ENCODE measurements at regions not wholly inside any gene's neighbourhood (a gene's known extent, or its start where the extent isn't known, plus 50 kb on each side); places are given as distances from the start of the nearest gene placed in this dataset.

DNA sequence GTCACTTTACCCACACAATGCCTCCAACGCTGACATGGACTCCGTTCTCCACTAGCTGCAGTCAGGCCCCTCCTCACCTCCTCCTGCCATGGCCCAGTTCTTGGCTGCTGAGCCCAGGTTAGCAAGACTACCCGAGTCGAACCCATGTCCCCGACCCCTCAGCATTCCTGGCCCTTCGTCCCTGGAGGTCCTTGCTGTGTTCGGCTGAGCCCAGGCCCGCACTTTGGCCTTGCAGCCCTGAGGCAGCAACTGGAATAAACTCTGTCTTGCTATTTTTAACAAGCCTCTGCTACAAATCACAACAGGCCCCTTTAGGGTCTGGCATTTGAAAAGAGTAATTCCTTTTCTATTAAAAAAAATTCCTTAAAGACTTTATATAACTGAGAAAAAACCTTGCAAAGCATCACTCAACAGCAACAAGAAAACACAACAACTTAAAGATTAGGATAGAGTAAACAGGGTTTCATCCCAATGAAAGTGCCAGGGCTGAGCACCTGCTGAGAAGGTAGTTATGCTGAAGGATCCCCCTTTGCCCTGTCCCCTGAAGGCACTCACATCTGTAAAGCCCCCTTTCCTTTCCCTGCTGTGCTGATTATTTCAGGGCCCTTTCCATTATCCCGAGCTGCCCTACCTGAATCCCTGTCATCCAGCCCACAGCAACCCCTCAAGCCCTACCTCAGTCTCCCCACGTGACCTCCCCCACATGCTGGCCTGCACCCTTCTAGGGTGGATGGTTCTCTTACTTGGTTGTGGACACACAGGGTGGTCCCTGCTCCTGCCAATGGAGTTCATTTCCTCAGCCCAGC lies 120.0 kb upstream of the SNTG2 start:
- DNase-seq (ENCODE audit: low read depth), result no peak

DNA sequence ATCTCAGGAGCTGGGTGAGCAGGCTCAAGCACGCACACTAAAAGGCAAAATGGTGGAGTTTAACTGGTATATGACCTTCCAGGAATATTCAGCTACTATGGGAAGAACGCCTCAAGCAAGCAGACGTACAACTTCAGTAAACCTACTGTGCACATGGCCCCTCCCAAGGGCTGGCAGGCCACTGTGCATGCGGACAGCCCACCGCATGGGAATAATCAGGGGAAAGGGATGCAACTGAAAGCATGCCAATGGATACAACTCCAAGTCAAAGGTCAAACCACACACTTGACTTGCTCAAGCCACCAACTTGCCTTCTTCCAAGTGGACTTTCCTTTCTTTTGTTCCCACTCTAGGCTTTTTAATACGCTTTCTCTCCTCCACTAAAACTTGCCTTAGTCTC lies 121.6 kb upstream of the SNTG2 start:
- no peak for DNase-seq (ENCODE audit: low read depth)

DNA sequence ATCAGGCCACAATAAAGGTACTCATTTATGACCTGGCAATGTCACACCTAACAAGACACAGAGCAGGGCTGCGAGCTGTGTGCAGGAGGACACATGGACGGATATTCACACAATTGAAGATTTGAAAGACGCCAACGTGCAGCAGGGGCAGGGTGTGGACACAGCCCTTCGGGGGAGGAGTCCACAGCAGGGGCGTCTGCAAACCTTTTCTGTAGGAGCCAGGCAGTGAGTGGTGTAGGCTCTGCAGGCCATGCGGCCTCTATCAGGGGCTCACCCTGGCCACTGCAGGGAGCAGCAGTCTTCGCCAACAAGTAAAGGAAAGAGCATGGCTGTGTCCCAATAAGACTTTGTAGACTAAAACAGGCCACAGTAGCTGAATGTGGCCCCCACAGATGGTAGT lies 125.7 kb upstream of the SNTG2 start:
- DNase-seq (ENCODE audit: low read depth), result no peak

DNA sequence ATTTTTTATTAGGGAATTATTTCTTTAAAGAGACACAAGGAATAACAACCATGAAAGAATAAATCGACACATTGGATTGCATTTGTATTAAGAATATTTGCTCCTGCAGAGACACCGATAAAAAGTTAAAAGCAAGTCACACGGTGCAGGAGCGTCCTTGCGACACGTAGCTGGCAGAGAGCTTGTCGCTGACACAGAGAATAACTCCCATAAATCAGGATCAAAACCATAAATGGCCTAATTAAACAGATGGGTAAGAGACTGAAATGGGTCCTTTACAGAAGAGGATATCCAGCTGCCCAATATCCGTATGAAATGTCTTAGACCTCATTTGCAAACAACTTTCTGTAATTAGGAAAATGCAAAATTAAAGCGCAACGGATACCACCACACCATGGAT lies 126.1 kb upstream of the SNTG2 start:
- DNase-seq (ENCODE audit: low read depth), result no peak

DNA sequence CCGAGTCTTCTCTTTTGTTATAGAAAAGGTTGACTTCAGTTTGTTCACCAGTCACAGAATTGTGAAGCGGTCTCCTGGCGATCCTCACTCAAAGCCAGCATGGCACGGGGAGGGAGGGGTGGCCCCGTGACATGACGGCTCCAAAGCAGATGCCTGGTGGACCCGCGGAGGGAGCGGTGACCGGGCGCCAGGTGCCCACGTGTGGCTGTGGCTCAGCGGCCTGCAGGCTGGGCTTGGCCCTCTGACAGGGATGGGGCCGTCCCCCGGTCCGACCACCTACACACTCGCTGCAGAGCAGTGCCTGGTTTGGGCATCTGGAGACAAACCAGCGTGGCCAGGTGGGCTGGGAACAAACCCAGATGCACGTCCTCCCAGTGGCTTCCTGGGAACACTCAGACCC lies 129.1 kb upstream of the SNTG2 start:
- no peak for DNase-seq (ENCODE audit: low read depth)

DNA sequence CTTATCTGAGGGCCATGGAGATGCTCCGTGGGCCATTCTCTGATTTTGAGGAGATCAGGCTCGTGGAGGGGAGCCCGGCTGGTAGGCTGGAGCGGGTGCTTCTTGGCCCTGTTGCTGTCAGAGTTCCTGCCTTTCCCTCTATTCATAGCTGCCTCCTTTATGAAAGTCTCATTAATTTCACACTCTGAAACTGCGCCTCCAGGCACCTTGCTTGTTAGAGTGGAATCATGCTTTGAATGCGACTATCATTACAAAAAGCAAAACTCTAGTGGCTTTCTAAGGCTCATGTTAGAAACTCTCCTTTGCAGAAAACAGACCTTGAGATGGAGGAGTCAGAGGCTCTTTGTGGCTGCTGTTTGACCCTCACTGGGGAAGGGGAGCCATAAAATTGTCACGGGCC lies 131.0 kb upstream of the SNTG2 start:
- DNase-seq (ENCODE audit: low read depth), result no peak

DNA sequence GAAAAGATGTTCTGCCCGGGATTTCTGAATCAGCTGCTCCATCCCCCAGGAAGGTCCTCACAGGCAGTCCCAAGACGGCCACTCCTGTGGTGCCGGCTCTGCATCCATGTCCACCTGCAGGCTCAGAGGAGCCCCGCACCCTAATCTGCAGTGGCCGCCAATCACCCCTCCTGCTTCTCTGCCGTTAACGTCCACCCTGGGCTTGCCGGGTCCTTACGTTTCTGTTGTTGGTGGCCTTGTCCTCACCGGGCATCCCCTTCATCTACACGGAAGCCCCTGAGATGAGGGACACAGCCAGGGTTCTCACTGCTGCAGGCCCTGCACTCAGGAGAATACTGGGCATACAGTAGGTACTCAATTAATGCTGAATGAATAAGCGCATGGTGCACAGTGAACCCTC lies 131.5 kb upstream of the SNTG2 start:
- no peak for DNase-seq (ENCODE audit: low read depth)

DNA sequence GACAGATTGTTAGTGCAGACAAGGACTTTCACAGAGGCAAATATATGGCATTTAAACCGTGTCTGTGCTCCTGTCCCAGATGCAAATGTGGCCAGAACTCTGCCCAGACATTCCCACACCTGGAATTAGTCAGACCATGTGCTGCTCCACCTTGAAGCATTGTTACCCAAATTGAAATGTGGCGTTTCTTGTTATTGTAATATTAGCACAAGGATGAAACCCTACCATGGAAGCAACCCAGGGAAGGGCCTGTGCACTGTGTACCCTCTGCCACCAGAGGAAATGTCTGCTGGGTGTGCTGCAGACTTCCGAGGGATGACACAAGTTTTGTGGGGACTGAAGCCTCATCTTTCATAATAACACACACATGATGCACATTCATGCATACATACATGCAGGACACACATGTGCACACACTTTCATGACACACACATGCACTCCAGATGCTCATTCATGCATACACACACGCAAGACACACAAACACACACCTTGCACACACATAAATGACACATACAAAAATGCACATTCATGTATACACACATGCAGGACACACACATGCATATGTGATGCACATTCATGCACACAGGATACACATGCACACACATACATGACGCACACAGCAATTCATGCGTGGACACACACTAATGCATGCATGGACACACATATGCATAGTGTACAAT lies 133.2 kb upstream of the SNTG2 start:
- DNase-seq (ENCODE audit: low read depth), result no peak

DNA sequence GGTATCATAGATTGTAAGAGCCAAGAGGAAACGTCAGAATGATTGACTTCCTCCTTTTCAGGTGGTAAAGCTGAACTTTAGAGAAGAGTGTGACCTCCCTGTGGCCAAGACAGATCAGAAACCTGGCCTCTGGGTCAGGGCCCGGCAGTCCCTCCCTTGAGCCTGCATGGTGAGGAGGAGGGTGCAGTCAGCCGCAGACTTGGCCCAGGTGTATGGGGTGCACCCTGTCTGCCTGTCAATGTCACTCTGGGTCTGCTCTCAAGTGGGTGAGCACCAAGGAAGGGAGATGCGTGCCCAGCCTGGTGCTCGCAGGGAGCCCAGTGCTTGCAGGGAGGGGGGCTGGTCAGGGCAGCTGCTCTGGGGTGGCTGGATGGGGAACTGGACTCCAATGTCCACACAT lies 134.4 kb upstream of the SNTG2 start:
- no peak for DNase-seq (ENCODE audit: low read depth)

DNA sequence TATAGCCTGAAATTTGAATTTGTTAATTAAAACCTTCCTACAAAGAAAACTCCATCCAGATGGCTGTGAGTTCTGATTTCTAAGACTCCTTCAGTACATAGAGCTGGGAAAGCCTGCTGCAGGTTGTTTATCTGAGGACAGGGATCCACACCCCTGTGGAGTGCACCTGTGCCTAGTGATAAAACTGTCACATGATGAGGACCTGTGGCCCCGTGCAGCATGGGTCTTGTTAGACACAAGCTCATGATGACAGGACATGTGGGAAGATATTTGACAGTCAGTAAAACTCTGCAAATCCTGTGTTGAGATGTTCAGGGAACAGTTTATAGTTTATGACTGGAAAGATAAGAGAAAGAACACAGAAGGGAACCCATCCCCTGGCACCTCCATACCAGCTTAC lies 133.2 kb upstream of the TMEM18 start:
- DNase-seq (ENCODE audit: low read depth), result no peak

DNA sequence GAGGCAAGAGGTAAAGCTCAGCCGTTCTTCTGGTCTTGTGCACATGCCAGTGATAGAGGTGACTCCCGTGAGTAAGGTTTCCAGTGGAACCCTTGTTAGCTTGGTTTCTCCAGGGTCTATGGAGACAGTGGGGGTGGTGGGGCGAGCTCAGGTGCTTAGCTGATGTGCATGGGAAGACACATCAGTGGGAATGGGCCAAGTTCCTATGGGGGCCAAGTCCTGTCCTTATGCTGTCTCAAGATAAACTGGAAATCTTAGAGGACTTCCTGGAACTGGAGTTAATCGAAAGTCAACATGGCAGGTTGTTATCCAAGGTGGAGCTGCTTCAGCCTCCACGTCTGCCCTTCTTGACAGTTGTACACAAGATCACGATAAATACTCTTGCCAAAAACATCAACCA lies 130.1 kb upstream of the TMEM18 start:
- no peak for DNase-seq (ENCODE audit: low read depth)

DNA sequence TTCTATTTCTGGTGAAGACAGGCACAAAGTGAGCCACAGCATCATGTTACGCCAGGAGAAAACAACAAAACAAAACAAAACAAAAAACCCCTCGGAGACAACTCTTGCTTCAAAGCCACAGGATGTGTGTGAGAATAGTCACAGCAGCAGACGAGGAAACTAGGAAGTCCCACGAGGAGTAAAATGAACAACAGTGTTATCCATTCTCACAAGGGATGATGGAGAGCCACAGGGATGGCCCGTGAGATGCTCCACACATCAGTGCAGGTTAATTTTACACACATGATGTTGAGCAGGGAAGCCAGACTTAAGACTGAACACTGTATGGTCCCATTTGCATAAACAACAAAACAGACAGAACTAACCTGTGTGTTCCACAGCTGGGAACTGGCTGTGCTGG lies 128.5 kb upstream of the TMEM18 start:
- no peak for DNase-seq (ENCODE audit: low read depth)

DNA sequence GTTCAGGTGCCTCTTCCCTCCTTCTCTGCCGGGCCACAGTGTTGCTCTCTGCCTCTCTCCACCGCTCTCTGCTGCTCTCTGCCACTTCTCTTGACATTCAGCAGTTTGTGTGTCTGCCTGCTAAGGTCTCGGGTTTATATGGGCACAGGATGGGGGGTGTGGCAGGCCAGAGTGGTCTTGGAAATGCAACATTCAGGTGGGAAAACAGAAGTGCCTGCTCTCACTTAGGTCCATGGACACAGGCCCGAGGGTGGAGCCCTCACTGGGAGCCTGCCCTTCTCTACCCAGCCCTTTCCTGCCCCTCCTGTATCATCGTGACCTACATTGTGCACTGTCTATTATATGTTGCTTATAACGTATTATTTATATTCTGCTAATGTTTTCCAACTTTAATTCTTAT lies 120.8 kb upstream of the TMEM18 start:
- DNase-seq (ENCODE audit: low read depth), result no peak

DNA sequence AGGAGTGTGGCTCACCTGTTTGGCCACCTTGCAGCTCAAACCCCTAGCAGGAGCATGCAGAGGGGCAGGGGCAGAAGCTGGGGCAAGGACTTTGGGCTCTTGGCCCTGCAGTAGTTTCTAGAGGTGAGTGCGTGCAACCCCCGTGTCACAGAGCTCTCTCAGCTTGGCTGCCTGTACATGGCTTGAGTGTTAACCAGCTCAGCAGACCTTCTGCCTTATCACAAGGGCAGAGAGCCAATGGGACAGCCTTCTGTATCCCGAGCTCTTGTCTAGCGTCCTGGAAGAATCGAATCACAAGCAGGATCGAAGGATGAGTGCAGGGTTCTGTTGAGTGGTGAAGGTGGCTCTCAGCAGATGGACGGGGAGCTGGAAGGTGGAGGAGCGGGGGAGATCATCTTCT lies 120.3 kb upstream of the TMEM18 start:
- DNase-seq (ENCODE audit: low read depth), result no peak

DNA sequence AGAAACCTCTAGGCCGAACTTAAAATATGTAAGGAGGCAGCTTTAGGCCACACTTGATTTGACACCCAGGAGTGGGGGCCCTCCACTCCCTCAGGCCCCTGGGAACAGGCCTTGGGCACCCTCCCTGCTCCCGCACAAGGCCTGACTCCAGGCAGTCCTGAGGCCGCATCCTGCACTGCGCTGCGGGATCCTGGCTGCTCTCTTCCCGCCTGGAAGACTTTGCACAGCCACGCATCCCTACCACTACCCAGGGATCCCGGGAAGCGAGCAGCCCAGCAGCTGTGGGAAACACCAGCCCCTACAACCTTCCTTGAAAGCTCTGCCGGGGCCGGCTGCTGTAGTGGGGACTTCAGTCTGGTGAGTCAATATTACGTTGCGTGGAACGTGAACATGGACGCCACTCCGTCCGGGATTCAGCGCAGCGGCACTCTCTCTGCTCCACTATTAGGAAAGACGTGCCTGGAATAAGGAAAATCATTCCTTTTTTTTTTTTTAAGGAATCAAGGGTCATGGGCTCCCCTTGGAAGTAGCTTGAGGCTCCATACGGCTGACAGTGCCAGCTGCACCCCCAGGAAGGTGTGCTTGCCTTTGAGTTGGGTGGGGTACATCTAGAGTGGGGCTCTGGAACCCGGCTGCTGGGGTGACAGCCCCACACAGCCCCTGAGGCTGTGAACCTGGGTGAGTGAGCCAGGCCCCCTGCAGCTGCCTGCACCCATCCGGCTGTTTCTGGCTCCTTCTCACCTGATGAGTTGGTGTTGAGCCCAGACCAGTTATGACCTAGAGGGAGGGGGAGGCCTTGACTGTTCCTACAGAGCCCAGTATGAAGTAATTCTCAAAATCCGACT lies 119.2 kb upstream of the TMEM18 start:
- DNase-seq (ENCODE audit: low read depth), result no peak

DNA sequence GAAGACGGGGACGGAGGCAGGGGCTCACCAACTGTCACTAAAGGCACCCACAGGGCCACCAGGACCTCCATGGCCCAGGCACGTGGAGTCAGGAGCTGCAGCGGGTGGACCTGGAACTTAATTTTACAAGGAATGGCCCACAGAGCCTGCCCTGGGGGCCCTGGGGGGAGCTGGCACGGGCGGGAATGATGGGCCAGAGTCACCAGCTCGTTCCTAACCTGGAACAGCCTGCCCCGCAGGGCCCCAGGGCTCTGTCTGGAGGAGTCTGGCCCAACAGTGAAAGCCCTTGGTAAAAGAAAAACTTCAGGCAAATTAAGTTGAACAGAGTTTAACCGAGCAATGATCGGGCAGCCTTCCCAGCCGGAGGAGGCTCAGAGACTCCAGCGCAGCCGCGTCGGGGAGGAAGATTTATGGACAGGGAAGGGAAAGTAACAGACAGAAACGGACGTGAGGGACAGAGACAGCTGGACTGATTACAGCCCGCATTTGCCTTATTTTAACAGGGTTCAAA lies 118.4 kb upstream of the TMEM18 start:
- DNase-seq (ENCODE audit: low read depth), result no peak

DNA sequence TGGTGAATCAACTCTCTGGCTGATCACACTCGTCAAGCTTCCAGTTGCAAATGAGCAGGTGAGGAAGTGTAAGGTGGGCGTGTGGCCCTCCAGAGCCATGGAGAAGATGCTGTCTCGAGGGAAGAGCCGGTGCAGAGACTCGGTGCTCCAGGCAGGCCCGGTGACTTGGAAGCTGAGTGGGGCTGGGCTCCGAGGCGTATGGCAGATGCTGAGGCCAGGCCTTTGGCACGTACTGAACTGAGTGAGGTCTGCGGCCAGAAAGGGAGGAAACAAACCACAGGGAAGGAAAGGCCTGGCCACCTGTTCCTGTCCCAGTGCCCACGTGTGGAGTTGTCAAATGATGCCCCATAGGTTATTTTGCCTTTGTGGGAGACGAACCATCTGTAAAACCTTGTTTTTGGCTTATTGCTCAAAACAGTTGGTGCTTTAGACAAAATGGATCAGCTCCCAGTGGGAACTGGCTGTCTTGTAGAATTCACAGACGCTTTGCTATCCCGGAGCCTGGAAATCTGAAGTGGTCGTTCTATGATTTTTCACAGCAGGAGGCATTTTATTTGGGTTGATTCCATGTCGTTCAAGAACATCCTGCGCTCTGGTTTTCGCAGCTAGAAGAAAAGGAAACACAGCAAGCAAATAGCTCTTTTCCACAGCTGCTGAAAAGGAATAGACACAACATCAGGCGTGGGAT lies 117.5 kb upstream of the TMEM18 start:
- no peak for DNase-seq (ENCODE audit: low read depth)

DNA sequence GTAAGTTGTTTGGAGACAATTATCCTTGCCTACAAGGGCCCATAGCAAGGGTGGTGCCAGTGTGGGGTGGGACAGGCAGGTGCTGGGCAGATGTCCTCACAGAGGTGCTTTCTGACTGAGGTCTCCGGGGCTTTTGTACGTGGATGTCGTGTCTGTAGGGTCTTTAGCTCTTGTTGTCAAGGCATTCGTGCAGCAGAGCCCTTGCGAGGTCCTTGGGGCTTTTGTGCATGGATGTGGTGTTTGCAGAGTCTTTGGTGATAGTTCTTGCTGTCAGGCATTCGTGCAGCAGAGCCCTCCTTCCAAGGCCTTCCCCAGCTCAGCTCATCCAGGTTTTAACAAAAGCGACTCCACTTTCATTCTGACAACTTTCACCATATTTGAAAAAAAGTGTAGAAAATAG lies 116.0 kb upstream of the TMEM18 start:
- DNase-seq (ENCODE audit: low read depth), result no peak

DNA sequence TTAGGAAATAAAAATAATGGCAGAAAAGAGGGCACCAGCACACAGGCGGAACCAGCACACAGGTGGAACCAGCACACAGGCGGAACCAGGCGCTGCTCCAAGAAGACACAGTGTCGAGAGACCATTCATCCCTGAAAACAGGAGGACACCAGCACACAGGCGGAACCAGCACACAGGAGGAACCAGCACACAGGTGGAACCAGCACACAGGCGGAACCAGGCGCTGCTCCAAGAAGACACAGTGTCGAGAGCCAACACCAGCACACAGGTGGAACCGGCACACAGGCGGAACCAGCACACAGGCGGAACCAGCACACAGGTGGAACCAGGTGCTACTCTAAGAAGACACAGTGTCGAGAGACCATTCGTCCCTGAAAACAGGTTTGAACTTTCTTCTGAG lies 115.5 kb upstream of the TMEM18 start:
- DNase-seq (ENCODE audit: low read depth), result no peak

DNA sequence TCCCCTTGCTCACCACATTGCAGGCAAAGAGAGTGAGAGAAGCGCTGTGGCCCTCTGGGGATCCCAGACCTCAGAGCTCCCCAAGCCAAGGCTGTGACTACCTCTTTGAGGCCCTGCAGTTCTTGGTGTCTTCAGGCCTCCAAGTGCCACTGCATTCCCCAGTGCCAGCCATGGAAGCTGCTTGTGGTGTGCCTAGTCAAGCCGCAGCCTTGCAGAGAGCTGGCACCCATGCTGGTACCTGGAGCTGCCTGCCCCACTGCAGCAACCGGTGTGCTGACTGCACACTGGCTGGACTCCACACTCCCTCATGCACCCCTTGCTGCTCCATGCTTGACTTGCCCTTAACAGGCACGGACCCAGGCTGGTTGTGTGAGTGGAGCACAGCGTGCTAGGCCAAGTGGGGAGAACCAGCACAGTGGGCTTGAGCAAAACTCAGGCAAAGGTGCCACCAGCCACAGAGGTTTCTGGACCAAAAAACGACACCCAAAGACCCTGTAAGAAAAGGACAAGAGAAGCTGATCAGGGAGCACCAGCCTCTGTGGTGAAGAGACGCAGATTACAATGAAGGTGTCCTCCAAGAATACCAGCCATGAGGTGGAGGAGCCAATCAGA lies 113.5 kb upstream of the TMEM18 start:
- no peak for DNase-seq (ENCODE audit: low read depth)

DNA sequence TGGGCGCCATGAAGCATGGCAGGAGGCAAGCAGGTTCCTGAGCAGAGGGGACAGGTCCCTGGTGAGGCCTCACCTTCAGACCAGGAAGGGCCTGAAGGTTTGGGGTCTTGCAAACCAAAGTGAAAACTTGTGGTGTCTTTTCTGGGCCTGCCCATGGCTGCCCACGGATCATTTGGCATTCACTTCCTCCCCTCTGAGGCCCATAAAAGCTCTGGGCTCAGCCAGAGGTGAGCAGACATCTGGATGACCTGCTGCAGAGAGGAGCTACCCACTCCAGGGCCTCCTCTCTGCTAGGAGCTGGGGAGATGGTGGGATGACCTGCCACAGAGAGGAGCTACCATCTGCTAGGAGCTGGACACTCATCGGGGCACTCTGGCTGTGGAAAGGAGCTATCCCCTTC lies 112.9 kb upstream of the TMEM18 start:
- DNase-seq (ENCODE audit: low read depth), result no peak

DNA sequence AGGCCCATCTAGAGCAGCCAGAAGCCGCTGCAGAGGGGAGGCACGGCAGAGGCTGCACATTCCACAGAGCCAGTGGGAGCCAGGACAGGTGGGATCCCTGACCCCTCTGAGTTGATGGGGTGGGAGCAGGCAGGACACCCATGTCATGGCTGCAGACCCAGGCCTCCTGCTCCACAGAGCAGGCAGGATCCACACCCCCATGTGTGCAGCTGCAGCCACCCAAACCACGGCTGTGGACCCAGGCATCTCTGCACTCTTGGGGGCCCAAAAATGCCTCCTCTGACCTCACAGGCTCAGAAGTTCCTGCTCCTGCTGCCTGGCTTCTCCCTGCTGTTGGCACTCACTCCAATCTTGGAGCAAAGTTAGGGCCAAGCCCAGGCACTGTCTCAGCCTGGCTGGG lies 112.3 kb upstream of the TMEM18 start:
- DNase-seq (ENCODE audit: low read depth), result no peak
